PC-3 (cell line): ENCODE measurements at regions not wholly inside any gene's neighbourhood (a gene's known extent, or its start where the extent isn't known, plus 50 kb on each side); places are given as distances from the start of the nearest gene placed in this dataset.

Experiments
- ATAC-seq: fragments of 200-7000 bp; cut with Tn5 transposase; 2 replicates; pipeline ENCODE4 v1.9.1; 2020; ENCODE audit warnings: mild to moderate bottlenecking, moderate library complexity
- BruUV-seq: library from RNA; stranded (reverse); fragments of 400-500 nt; replicated peaks from 2 replicates; lab custom pipeline; 2021; lab: Mats Ljungman, UMichigan
- CTCF ChIA-PET: fragments of 300-600 bp; sonication (Branson Sonifier 250); formaldehyde crosslinking; loops from one replicate; lab custom pipeline; 2022; ENCODE audit warnings: antibody characterized with exemption; lab: Charles Lee
- POLR2A ChIA-PET: fragments of 300-600 bp; sonication (Branson Sonifier 250); formaldehyde crosslinking; loops from one replicate; lab custom pipeline; 2022; ENCODE audit warnings: antibody characterized with exemption; ENCODE audit not compliant: unreplicated experiment; lab: Charles Lee
- DNase-seq: peaks from one replicate; pipeline ENCODE4 v3.0.0-alpha.2; 2015
- H2AFZ ChIP-seq: fragments of 300-600 bp; sonication (generic); 2 replicates; pipeline ENCODE4 v1.6.0; 2016; ENCODE audit warnings: antibody characterized with exemption, low read length
- H3F3A ChIP-seq: fragments of 300-600 bp; sonication (generic); one replicate; pipeline ENCODE4 v1.6.0; 2017; ENCODE audit warnings: antibody characterized with exemption, low read length, control low read depth, mild to moderate bottlenecking; ENCODE audit not compliant: unreplicated experiment
- H3K27ac ChIP-seq: fragments of 300-600 bp; sonication (generic); 2 replicates; pipeline ENCODE4 v1.5.1; 2016; ENCODE audit warnings: mild to moderate bottlenecking, low read length
- H3K27me3 ChIP-seq: fragments of 300-600 bp; sonication (generic); 2 replicates; pipeline ENCODE4 v1.6.1; 2016; ENCODE audit warnings: low read length, mixed read lengths
- H3K36me3 ChIP-seq: fragments of 300-600 bp; sonication (generic); 2 replicates; pipeline ENCODE4 v1.6.1; 2016; ENCODE audit warnings: low read depth, mixed run types, low read length, mixed read lengths
- H3K4me1 ChIP-seq: fragments of 300-600 bp; sonication (generic); 2 replicates; pipeline ENCODE4 v1.5.1; 2016; ENCODE audit warnings: low read length; ENCODE audit not compliant: insufficient read depth
- H3K4me2 ChIP-seq: fragments of 300-600 bp; sonication (generic); 2 replicates; pipeline ENCODE4 v1.6.0; 2016; ENCODE audit warnings: low read length
- H3K4me3 ChIP-seq: fragments of 300-600 bp; sonication (generic); 2 replicates; pipeline ENCODE4 v1.5.1; 2016; ENCODE audit warnings: mild to moderate bottlenecking, low read length, mixed read lengths
- H3K79me2 ChIP-seq: fragments of 300-600 bp; sonication (generic); 2 replicates; pipeline ENCODE4 v1.6.1; 2017; ENCODE audit warnings: low read length, mixed read lengths
- H3K9ac ChIP-seq: fragments of 300-600 bp; sonication (generic); 2 replicates; pipeline ENCODE4 v1.6.0; 2016; ENCODE audit warnings: mild to moderate bottlenecking, low read length
- H3K9me2 ChIP-seq: fragments of 300-600 bp; sonication (generic); replicated peaks from 2 replicates; pipeline ENCODE4 v1.6.1; 2016; ENCODE audit warnings: mixed run types, low read length, mixed read lengths
- H3K9me3 ChIP-seq: fragments of 300-600 bp; sonication (generic); 2 replicates; pipeline ENCODE4 v1.6.1; 2016; ENCODE audit warnings: low read length, mixed read lengths
- H4K20me1 ChIP-seq: fragments of 300-600 bp; sonication (generic); 2 replicates; pipeline ENCODE4 v1.6.1; 2016; ENCODE audit warnings: low read length, mixed read lengths
- EZH2 ChIP-seq: fragments of 300-600 bp; sonication (generic); IDR thresholded peaks from one replicate; pipeline ENCODE4 v1.6.1; 2017; ENCODE audit warnings: antibody characterized with exemption, mild to moderate bottlenecking, low read length; ENCODE audit not compliant: unreplicated experiment
- EZH2phosphoT487 ChIP-seq: fragments of 300-600 bp; sonication (generic); IDR thresholded peaks from 2 replicates; pipeline ENCODE4 v1.6.1; 2018; ENCODE audit warnings: mild to moderate bottlenecking, antibody characterized with exemption, low read length, borderline replicate concordance
- intact Hi-C: fragments of 100-400 bp; cut with micrococcal nuclease; formaldehyde crosslinking; loops from 2 replicates; pipeline ENCODE4 v1.9.0; 2023
- TF ChIP-seq, protein P1 (sequence below): fragments of 300-600 bp; sonication (generic); conservative IDR thresholded peaks from 2 replicates; pipeline ENCODE4 v1.5.1; 2017; ENCODE audit warnings: antibody characterized with exemption, low read depth, mild to moderate bottlenecking, low read length

DNA sequence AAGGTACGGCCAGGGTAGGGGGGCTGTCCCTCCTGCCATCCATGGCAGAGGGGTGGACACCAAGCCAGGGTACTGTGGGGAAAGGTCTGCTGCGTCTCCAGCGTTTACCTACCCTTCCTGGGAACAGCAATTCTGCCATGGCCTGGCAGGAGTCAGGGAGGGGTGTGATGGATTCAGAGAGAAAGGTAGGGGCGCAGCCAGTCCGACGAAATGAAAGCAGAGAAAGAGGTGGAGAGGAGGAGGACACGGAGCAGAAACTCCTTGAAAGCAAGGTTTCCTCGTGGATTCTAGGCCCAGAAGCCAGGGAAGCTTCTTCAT lies 182.9 kb downstream of the ZFP36L2 start:
- ATAC-seq (no peak), DNase-seq (no peak)
- no peak overlapping the region for H3K9ac ChIP-seq
- no peak for TF ChIP-seq EZH2
- TF ChIP-seq, protein P1, sequence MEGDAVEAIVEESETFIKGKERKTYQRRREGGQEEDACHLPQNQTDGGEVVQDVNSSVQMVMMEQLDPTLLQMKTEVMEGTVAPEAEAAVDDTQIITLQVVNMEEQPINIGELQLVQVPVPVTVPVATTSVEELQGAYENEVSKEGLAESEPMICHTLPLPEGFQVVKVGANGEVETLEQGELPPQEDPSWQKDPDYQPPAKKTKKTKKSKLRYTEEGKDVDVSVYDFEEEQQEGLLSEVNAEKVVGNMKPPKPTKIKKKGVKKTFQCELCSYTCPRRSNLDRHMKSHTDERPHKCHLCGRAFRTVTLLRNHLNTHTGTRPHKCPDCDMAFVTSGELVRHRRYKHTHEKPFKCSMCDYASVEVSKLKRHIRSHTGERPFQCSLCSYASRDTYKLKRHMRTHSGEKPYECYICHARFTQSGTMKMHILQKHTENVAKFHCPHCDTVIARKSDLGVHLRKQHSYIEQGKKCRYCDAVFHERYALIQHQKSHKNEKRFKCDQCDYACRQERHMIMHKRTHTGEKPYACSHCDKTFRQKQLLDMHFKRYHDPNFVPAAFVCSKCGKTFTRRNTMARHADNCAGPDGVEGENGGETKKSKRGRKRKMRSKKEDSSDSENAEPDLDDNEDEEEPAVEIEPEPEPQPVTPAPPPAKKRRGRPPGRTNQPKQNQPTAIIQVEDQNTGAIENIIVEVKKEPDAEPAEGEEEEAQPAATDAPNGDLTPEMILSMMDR: no peak
- no peak for TF ChIP-seq EZH2phosphoT487
- H3K9me3 ChIP-seq: no peaks in the 10 kb centered on the region
- H3K4me3 ChIP-seq: no peak overlapping the region
- intact Hi-C loops: loop anchor here (5.0 kb wide), 1 partner anchor 184 kb away; the partner anchor contains the start of gene ZFP36L2
- H3K27me3 ChIP-seq: no peaks in the 10 kb centered on the region
- H4K20me1 ChIP-seq: no peaks in the 10 kb centered on the region
- H3K36me3 ChIP-seq: no peaks in the 10 kb centered on the region
- POLR2A ChIA-PET: no interaction called here
- no TSS peak for BruUV-seq
- no peak overlapping the region for H2AFZ ChIP-seq
- no peak overlapping the region for H3K27ac ChIP-seq
- no peak overlapping the region for H3K4me2 ChIP-seq
- H3K4me1 ChIP-seq: peaks cover 46% of the 10 kb centered on the region
- H3F3A ChIP-seq: no peaks in the 10 kb centered on the region
- 0 out of 2 replicates have a peak, but pooled peaks cover 3% of the 10 kb centered on the region for H3K79me2 ChIP-seq
- H3K9me2 ChIP-seq: no peaks in the 10 kb centered on the region
- CTCF ChIA-PET: no interaction called here

DNA sequence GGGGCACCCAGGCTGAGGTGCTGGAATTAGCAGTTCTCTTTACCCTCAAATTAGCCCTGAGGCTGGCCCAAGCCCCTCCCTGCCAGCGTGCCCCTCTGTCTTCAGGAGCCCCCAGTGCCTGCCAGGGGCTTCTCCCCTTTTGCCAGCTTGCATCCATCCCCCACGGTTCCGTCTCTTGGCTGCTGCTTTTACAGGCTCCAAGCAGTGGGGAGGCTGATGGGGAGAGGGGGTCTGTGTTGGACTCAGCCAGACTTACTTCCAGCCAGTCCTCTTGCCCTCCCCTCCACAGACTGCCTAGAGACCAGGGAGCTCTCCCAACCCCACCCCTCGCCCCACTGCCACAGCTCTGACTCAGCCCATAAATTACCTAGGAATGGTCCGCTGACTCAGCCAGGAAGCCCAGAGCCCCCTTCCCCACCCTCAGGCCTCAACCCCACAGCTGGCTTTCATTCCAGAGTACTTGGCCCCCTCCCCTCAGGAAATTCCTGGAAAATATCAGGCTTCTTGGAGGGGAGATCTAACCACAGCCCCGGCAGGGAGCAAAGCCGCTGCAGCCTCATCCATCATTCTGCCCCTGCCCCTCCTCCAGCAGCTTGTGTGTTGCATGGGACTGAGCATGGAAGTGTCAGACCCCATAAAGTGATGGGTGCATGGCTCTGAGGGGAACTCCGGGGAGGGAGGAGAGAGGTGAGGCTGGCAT lies 184.6 kb downstream of the ZFP36L2 start:
- Histone ChIP-seq H3K4me1 (peaks cover 50% of the 10 kb centered on the region), H2AFZ (peak overlapping the region; percentile 37; the same call in 1 of the 2 replicates), H3K4me2 (peak overlapping the region; percentile 82), H3K9me3 (no peaks in the 10 kb centered on the region), H3K36me3 (no peaks in the 10 kb centered on the region), H3K4me3 (peak overlapping the region; percentile 40; the same call in 1 of the 2 replicates), H3K9ac (peak overlapping the region; percentile 85), H4K20me1 (no peaks in the 10 kb centered on the region), H3K27ac (peak overlapping the region; percentile 98), H3F3A (no peaks in the 10 kb centered on the region), H3K9me2 (no peaks in the 10 kb centered on the region), H3K27me3 (no peaks in the 10 kb centered on the region), H3K79me2 (0 out of 2 replicates have a peak, but pooled peaks cover 3% of the 10 kb centered on the region)
- TF ChIP-seq EZH2phosphoT487: no peak
- TF ChIP-seq, protein P1: no peak
- ChIA-PET POLR2A (interaction anchor here (0.6 kb wide), 1 partner anchor 55 kb away, joined by 5 read pairs; no protein-coding TSS in a partner anchor), CTCF (interaction anchor here (0.8 kb wide), 1 partner anchor 10 kb away, joined by 4 read pairs; no protein-coding TSS in a partner anchor)
- BruUV-seq: no TSS peak
- peak; percentile 94 for ATAC-seq
- intact Hi-C loops: loop anchor here (1.0 to 5.0 kb wide), 2 partner anchors 33 to 185 kb away; partner anchors contain the start of gene ZFP36L2
- DNase-seq: peak; percentile 99

DNA sequence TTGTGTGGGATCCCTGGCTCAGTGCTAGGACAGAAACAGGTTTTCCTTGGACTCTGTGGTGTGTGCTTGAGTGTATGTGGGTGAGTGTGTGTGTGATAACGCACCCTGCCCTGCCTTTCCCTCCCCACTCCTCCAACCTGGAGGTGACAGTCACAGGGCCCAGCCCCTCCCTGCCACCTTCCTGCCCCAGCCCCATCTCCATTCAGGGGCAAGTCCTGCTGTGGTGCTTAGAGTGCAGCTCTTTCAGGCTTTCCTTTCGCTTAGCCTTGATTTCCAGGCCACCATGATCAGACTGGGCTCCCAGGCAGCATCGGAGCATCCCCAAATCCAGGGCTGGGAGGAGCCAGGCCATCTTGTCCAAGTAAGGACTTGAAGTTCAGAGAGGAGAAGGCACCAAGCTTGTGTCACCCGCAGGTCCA lies 185.2 kb downstream of the ZFP36L2 start:
- TF ChIP-seq EZH2phosphoT487 (no peak), EZH2 (no peak)
- TF ChIP-seq, protein P1: no peak
- Histone ChIP-seq H3F3A (no peaks in the 10 kb centered on the region), H3K27me3 (no peaks in the 10 kb centered on the region), H3K4me2 (peak overlapping the region; percentile 82), H3K36me3 (no peaks in the 10 kb centered on the region), H3K79me2 (0 out of 2 replicates have a peak, but pooled peaks cover 3% of the 10 kb centered on the region), H3K9me2 (no peaks in the 10 kb centered on the region), H3K9ac (peak overlapping the region; percentile 85), H3K4me3 (peak overlapping the region; percentile 40; the same call in 1 of the 2 replicates), H3K4me1 (peaks cover 45% of the 10 kb centered on the region), H3K27ac (peak overlapping the region; percentile 98), H4K20me1 (no peaks in the 10 kb centered on the region), H2AFZ (no peak overlapping the region), H3K9me3 (no peaks in the 10 kb centered on the region)
- BruUV-seq: no TSS peak
- POLR2A ChIA-PET: no interaction called here
- DNase-seq (peak; percentile 69), ATAC-seq (peak; percentile 29)
- intact Hi-C loops: loop anchor here (5.0 kb wide), 1 partner anchor 186 kb away; the partner anchor contains the start of gene ZFP36L2
- CTCF ChIA-PET: no interaction called here
